ENCODE measurements at regions not wholly inside any gene's neighbourhood (a gene's known extent, or its start where the extent isn't known, plus 50 kb on each side); places are given as distances from the start of the nearest gene placed in this dataset.

DNA sequence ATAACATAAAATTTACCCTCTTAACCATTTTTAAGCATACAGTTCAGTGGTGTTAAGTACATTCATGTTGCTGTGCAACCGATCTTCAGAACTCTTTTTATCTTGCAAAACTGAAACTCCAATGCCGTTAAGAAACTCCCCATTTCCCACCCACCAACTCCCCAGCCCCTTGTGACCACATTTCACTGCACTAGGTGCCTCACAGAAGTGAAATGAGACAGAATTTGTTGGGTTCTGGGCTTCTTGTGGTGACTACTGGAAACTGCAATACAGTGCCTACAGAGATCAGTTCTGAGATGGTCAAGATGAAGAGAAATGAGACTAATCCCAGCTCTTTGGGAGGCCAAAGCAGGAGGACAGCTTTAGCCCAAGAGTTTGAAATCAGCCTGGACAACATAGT is 202.1 kb upstream of the SLC30A5 start:
- H3K9me3 ChIP-seq (ENCODE audit: control insufficient read depth, insufficient read depth, low read length), result no peaks in the 10 kb centered on the region
- no peak overlapping the region for H3K4me3 ChIP-seq (ENCODE audit: low read length)
- H3K9me2 ChIP-seq (replicated peaks; ENCODE audit: control insufficient read depth, low read length), result no peaks in the 10 kb centered on the region
- H3F3A ChIP-seq (ENCODE audit: control insufficient read depth, insufficient read depth), result no peaks in the 10 kb centered on the region
- no peaks in the 10 kb centered on the region for H3K4me1 ChIP-seq (ENCODE audit: control insufficient read depth, low read length)
- no peaks in the 10 kb centered on the region for H3K36me3 ChIP-seq (ENCODE audit: control insufficient read depth, low read length)
- no peak overlapping the region for H3K4me2 ChIP-seq (ENCODE audit: low read length)
- no peak for TF ChIP-seq EZH2phosphoT487 (IDR thresholded peaks at IDR 0.05; ENCODE audit: borderline replicate concordance, low read length)
- TF ChIP-seq, protein P1, sequence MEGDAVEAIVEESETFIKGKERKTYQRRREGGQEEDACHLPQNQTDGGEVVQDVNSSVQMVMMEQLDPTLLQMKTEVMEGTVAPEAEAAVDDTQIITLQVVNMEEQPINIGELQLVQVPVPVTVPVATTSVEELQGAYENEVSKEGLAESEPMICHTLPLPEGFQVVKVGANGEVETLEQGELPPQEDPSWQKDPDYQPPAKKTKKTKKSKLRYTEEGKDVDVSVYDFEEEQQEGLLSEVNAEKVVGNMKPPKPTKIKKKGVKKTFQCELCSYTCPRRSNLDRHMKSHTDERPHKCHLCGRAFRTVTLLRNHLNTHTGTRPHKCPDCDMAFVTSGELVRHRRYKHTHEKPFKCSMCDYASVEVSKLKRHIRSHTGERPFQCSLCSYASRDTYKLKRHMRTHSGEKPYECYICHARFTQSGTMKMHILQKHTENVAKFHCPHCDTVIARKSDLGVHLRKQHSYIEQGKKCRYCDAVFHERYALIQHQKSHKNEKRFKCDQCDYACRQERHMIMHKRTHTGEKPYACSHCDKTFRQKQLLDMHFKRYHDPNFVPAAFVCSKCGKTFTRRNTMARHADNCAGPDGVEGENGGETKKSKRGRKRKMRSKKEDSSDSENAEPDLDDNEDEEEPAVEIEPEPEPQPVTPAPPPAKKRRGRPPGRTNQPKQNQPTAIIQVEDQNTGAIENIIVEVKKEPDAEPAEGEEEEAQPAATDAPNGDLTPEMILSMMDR (IDR thresholded peaks at IDR 0.05; ENCODE audit: low read depth, low read length, poor library complexity, severe bottlenecking), result no peak
- no peaks in the 10 kb centered on the region; the same call in 1 of the 2 replicates for H3K27me3 ChIP-seq (ENCODE audit: control insufficient read depth, low read length)
- no peak overlapping the region for H3K27ac ChIP-seq (ENCODE audit: low read depth, low read length)
- H3K79me2 ChIP-seq (ENCODE audit: control insufficient read depth, low read length), result no peaks in the 10 kb centered on the region
- H4K20me1 ChIP-seq (ENCODE audit: control insufficient read depth, insufficient read depth, low read depth, low read length), result no peaks in the 10 kb centered on the region

DNA sequence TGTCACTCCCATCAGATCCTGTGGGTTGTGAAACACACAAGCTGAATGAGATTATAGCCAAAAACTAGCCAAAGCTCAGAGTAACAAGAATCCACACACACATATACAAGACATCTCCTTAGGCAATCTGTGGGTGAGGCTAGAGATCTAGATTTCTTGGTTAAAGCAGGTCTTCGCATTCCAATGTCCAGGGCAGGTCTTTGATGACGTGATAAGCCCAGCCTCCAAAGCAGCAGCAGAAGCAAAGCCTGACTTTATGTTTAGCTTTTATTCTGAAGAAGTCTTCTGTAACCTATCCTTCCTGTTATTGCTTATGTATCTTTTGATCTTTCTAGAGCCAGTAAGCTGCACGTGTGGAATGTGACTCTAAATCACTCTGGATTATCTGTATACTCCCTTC is 199.1 kb upstream of the SLC30A5 start:
- Histone ChIP-seq H3K27me3 (ENCODE audit: control insufficient read depth, low read length) (no peaks in the 10 kb centered on the region), H3K4me2 (ENCODE audit: low read length) (no peak overlapping the region), H3K27ac (ENCODE audit: low read depth, low read length) (no peak overlapping the region), H3F3A (ENCODE audit: control insufficient read depth, insufficient read depth) (no peaks in the 10 kb centered on the region), H3K9me3 (ENCODE audit: control insufficient read depth, insufficient read depth, low read length) (no peaks in the 10 kb centered on the region), H3K36me3 (ENCODE audit: control insufficient read depth, low read length) (no peaks in the 10 kb centered on the region), H3K79me2 (ENCODE audit: control insufficient read depth, low read length) (no peaks in the 10 kb centered on the region), H4K20me1 (ENCODE audit: control insufficient read depth, insufficient read depth, low read depth, low read length) (no peaks in the 10 kb centered on the region), H3K9me2 (replicated peaks; ENCODE audit: control insufficient read depth, low read length) (no peaks in the 10 kb centered on the region), H3K4me1 (ENCODE audit: control insufficient read depth, low read length) (no peaks in the 10 kb centered on the region), H3K4me3 (ENCODE audit: low read length) (no peak overlapping the region)
- TF ChIP-seq EZH2phosphoT487 (IDR thresholded peaks at IDR 0.05; ENCODE audit: borderline replicate concordance, low read length), result no peak
- TF ChIP-seq, protein P1 (IDR thresholded peaks at IDR 0.05; ENCODE audit: low read depth, low read length, poor library complexity, severe bottlenecking), result no peak

DNA sequence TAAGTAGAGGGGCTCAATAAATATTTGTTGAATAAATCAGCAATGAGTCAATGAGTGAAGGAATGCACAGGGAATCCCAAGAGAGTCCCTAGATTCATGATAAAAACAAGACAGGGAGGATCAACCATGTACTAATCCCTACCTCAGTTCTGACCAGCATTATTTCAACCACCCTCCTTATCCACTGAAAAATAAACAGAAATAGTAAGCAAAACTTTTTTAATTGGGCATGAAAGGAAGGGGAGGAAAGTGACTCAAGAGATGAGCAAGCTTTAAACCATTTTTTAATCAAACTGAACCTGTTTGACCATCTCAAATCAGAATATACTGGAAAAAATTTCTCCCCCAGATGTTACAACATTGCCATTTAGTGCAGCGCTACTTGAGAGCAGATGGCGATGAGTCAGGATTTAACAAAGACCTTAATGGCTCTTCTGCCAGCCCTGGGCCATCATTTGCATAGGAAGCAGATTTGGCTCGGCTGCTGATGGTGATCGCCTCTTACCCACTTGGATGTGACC is 194.8 kb upstream of the SLC30A5 start:
- no peak overlapping the region for H3K4me2 ChIP-seq (ENCODE audit: low read length)
- H3K4me1 ChIP-seq (ENCODE audit: control insufficient read depth, low read length), result no peaks in the 10 kb centered on the region
- no peak overlapping the region for H3K27ac ChIP-seq (ENCODE audit: low read depth, low read length)
- no peaks in the 10 kb centered on the region for H3K27me3 ChIP-seq (ENCODE audit: control insufficient read depth, low read length)
- TF ChIP-seq EZH2phosphoT487 (IDR thresholded peaks at IDR 0.05; ENCODE audit: borderline replicate concordance, low read length), result no peak
- TF ChIP-seq, protein P1 (IDR thresholded peaks at IDR 0.05; ENCODE audit: low read depth, low read length, poor library complexity, severe bottlenecking), result no peak
- H3F3A ChIP-seq (ENCODE audit: control insufficient read depth, insufficient read depth), result no peaks in the 10 kb centered on the region
- H3K36me3 ChIP-seq (ENCODE audit: control insufficient read depth, low read length), result no peaks in the 10 kb centered on the region
- no peaks in the 10 kb centered on the region for H4K20me1 ChIP-seq (ENCODE audit: control insufficient read depth, insufficient read depth, low read depth, low read length)
- no peak overlapping the region for H3K4me3 ChIP-seq (ENCODE audit: low read length)
- no peaks in the 10 kb centered on the region for H3K9me3 ChIP-seq (ENCODE audit: control insufficient read depth, insufficient read depth, low read length)
- H3K9me2 ChIP-seq (replicated peaks; ENCODE audit: control insufficient read depth, low read length), result no peaks in the 10 kb centered on the region
- H3K79me2 ChIP-seq (ENCODE audit: control insufficient read depth, low read length), result no peaks in the 10 kb centered on the region

Data from DOHH2 (cell line).